IMR-90 (cell line): ENCODE measurements at regions not wholly inside any gene's neighbourhood (a gene's known extent, or its start where the extent isn't known, plus 50 kb on each side); places are given as distances from the start of the nearest gene placed in this dataset.

ENCODE experiments used
- ATAC-seq: fragments of 200-7000 bp; cut with Tn5 transposase; 2 replicates; pipeline ENCODE4 v1.9.1; 2020; ENCODE audit warnings: low read depth, mild to moderate bottlenecking, moderate library complexity
- BruUV-seq: library from RNA; stranded (reverse); fragments of 400-500 nt; replicated peaks from 2 replicates; lab custom pipeline; 2021; lab: Mats Ljungman, UMichigan
- CTCF ChIA-PET: fragments of 300-600 bp; formaldehyde crosslinking; extraction: SDS; loops from one replicate; lab custom pipeline; 2021; ENCODE audit warnings: antibody characterized with exemption; lab: Yijun Ruan, JAX
- POLR2A ChIA-PET: fragments of 300-600 bp; sonication (Branson Sonifier 250); formaldehyde crosslinking; loops from one replicate; lab custom pipeline; 2022; ENCODE audit warnings: antibody characterized with exemption; ENCODE audit not compliant: unreplicated experiment; lab: Charles Lee
- DNase-seq: peaks from one replicate; pipeline ENCODE4 v3.0.0; 2013
- H2AFZ ChIP-seq: replicated peaks from 2 replicates; pipeline ENCODE3; 2013; ENCODE audit warnings: low read length, mild to moderate bottlenecking; ENCODE audit not compliant: poor library complexity
- H2AK5ac ChIP-seq: 2 replicates; pipeline ENCODE4 v1.6.1; 2013; ENCODE audit warnings: low read depth, low read length, inconsistent platforms
- H2AK9ac ChIP-seq: replicated peaks from 2 replicates; pipeline ENCODE3; 2013; ENCODE audit warnings: mild to moderate bottlenecking, low read depth, low read length, moderate library complexity; ENCODE audit not compliant: poor library complexity
- H2BK120ac ChIP-seq: 2 replicates; pipeline ENCODE4 v1.6.1; 2013; ENCODE audit warnings: low read depth, low read length, inconsistent platforms
- H2BK15ac ChIP-seq: 3 replicates; pipeline ENCODE4 v1.6.1; 2013; ENCODE audit warnings: low read depth, low read length, inconsistent platforms
- H2BK20ac ChIP-seq: 2 replicates; pipeline ENCODE4 v1.6.1; 2013; ENCODE audit warnings: low read depth, mild to moderate bottlenecking, inconsistent platforms, low read length, moderate library complexity
- H2BK5ac ChIP-seq: 2 replicates; pipeline ENCODE4 v1.6.1; 2013; ENCODE audit warnings: mild to moderate bottlenecking, low read depth, low read length, inconsistent platforms; ENCODE audit not compliant: poor library complexity, severe bottlenecking
- H3K14ac ChIP-seq: replicated peaks from 2 replicates; pipeline ENCODE4 v1.6.1; 2013; ENCODE audit warnings: low read depth, low read length, inconsistent platforms
- H3K18ac ChIP-seq: 2 replicates; pipeline ENCODE4 v1.6.1; 2013; ENCODE audit warnings: low read depth, low read length, control low read depth
- H3K23ac ChIP-seq: 2 replicates; pipeline ENCODE4 v1.6.1; 2013; ENCODE audit warnings: low read depth, low read length, inconsistent platforms
- H3K27ac ChIP-seq: 2 replicates; pipeline ENCODE4 v1.5.1; 2013; ENCODE audit warnings: mild to moderate bottlenecking, control low read depth, low read length; ENCODE audit not compliant: insufficient read depth
- H3K27me3 ChIP-seq: 2 replicates; pipeline ENCODE4 v1.6.1; 2013; ENCODE audit warnings: low read length; ENCODE audit not compliant: control insufficient read depth, insufficient read depth
- H3K36me3 ChIP-seq: 2 replicates; pipeline ENCODE4 v1.6.1; 2013; ENCODE audit warnings: low read length, mixed read lengths; ENCODE audit not compliant: control insufficient read depth, insufficient read depth
- H3K4ac ChIP-seq: 2 replicates; pipeline ENCODE4 v1.6.1; 2013; ENCODE audit warnings: low read depth, low read length, inconsistent platforms
- H3K4me1 ChIP-seq: 2 replicates; pipeline ENCODE4 v1.6.1; 2013; ENCODE audit warnings: low read length, mixed read lengths; ENCODE audit not compliant: control insufficient read depth, insufficient read depth
- H3K4me2 ChIP-seq: 2 replicates; pipeline ENCODE4 v1.6.1; 2013; ENCODE audit warnings: low read depth, mild to moderate bottlenecking, control low read depth, low read length, moderate library complexity
- H3K4me3 ChIP-seq: 2 replicates; pipeline ENCODE4 v1.5.1; 2013; ENCODE audit warnings: low read depth, mild to moderate bottlenecking, control low read depth, low read length, moderate library complexity; ENCODE audit not compliant: insufficient read depth
- H3K56ac ChIP-seq: 2 replicates; pipeline ENCODE4 v1.6.1; 2013; ENCODE audit warnings: low read length, inconsistent platforms; ENCODE audit not compliant: insufficient read depth; ENCODE audit errors: extremely low read depth
- H3K79me1 ChIP-seq, 2 experiments: 2 replicates each; pipeline ENCODE4 v1.6.1; 2013; ENCODE audit warnings: low read length in 2 of 2, inconsistent platforms in 1 of 2, low read depth in 1 of 2
- H3K9ac ChIP-seq: 2 replicates; pipeline ENCODE4 v1.6.1; 2013; ENCODE audit warnings: low read depth, low read length, control low read depth
- H3K9me1 ChIP-seq: 2 replicates; pipeline ENCODE4 v1.6.1; 2013; ENCODE audit warnings: low read length, inconsistent platforms; ENCODE audit not compliant: insufficient read depth
- H3K9me3 ChIP-seq: 2 replicates; pipeline ENCODE4 v1.6.1; 2013; ENCODE audit warnings: low read length; ENCODE audit not compliant: control insufficient read depth, insufficient read depth
- H4K20me1 ChIP-seq: 2 replicates; pipeline ENCODE4 v1.6.1; 2013; ENCODE audit warnings: low read length, inconsistent platforms; ENCODE audit not compliant: insufficient read depth
- H4K5ac ChIP-seq: 2 replicates; pipeline ENCODE4 v1.6.1; 2013; ENCODE audit warnings: mild to moderate bottlenecking, low read depth, low read length, control low read depth
- H4K8ac ChIP-seq, 2 experiments: 2 replicates each; pipeline ENCODE4 v1.6.1; 2013; ENCODE audit warnings: low read depth in 2 of 2, low read length in 2 of 2, control low read depth in 1 of 2, inconsistent platforms in 1 of 2
- H4K91ac ChIP-seq: 2 replicates; pipeline ENCODE4 v1.6.1; 2013; ENCODE audit warnings: low read depth, low read length, inconsistent platforms; ENCODE audit not compliant: insufficient read depth
- BHLHE40 ChIP-seq: fragments of 150-350 bp; IDR thresholded peaks from 2 replicates; pipeline ENCODE4 v1.6.1; 2016; ENCODE audit warnings: mild to moderate bottlenecking, low read depth, low read length
- CHD1 ChIP-seq: IDR thresholded peaks from 2 replicates; pipeline ENCODE4 v1.6.1; 2012; ENCODE audit warnings: low read depth, low read length, improper control_type of control experiment
- MAZ ChIP-seq: IDR thresholded peaks from 2 replicates; pipeline ENCODE4 v1.6.1; 2012; ENCODE audit warnings: low read depth, mild to moderate bottlenecking, low read length, improper control_type of control experiment, moderate library complexity, borderline replicate concordance
- MXI1 ChIP-seq: IDR thresholded peaks from 2 replicates; pipeline ENCODE4 v1.6.1; 2012; ENCODE audit warnings: low read depth, mild to moderate bottlenecking, low read length, moderate library complexity, borderline replicate concordance
- POLR2A ChIP-seq: IDR thresholded peaks from 2 replicates; pipeline ENCODE4 v1.6.1; 2012; ENCODE audit warnings: mild to moderate bottlenecking, low read depth, low read length
- RCOR1 ChIP-seq: IDR thresholded peaks from 2 replicates; pipeline ENCODE4 v1.6.1; 2012; ENCODE audit warnings: mild to moderate bottlenecking, low read length, improper control_type of control experiment; ENCODE audit not compliant: insufficient replicate concordance
- RFX5 ChIP-seq: IDR thresholded peaks from 2 replicates; pipeline ENCODE4 v1.8.0; 2012; ENCODE audit warnings: low read depth, mild to moderate bottlenecking, low read length, moderate library complexity
- SMC3 ChIP-seq: fragments of 150-350 bp; IDR thresholded peaks from 2 replicates; pipeline ENCODE4 v1.6.1; 2016; ENCODE audit warnings: low read depth, mild to moderate bottlenecking, antibody characterized with exemption, low read length, moderate library complexity
- WGBS, 2 experiments: methylation state at CpG; one replicate each; pipeline versions ENCODE4 v1.1.5 to v1.1.7; 2013; ENCODE audit warnings: missing lambda C conversion rate in 2 of 2; ENCODE audit not compliant: insufficient read length in 1 of 2; ENCODE audit errors: extremely low coverage in 2 of 2; 5-methylcytosine and 5-hydroxymethylcytosine counted together
- dilution Hi-C: fragments of 300-500 bp; cut with HindIII; formaldehyde crosslinking; loops from one replicate; pipeline ENCODE4 v1.14.3; 2018; ENCODE audit warnings: low sequenced_read_pairs; ENCODE audit not compliant: unreplicated experiment
- in situ Hi-C: fragments of 300-500 bp; cut with MboI; formaldehyde crosslinking; loops from 3 replicates; pipeline ENCODE4 v1.14.3; 2019; ENCODE audit warnings: low sequenced_read_pairs, inconsistent platforms, mixed read lengths
- intact Hi-C: fragments of 100-400 bp; cut with micrococcal nuclease; formaldehyde crosslinking; loops from 2 replicates; pipeline ENCODE4 v1.10.0; 2022
- TF ChIP-seq, protein P1 (sequence below): fragments of 150-350 bp; IDR thresholded peaks from 2 replicates; pipeline ENCODE4 v1.6.1; 2017; ENCODE audit warnings: mild to moderate bottlenecking, antibody characterized with exemption, low read length, low read depth
- TF ChIP-seq, protein P2 (sequence below): conservative IDR thresholded peaks from 2 replicates; pipeline ENCODE4 v1.5.1; 2012; ENCODE audit warnings: mild to moderate bottlenecking, low read depth, low read length, improper control_type of control experiment

DNA sequence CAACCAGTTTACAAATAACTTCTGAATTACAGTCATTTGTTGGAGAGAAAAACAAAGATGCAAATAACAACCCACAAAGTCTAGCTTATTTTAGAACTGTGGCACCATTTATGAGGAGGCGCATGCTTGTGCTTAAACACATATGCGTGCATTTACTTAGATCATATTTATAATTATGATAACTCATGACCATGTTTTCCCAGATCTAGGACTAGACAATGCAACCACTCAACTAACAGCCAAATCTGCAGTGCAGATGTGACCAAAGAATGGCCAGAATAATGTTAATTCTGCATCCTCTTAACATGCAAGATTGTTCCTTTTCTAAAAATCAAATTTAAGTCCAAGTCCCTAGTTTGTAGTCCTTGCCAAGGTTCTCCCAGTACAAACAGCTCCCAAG lies 167.3 kb upstream of the FST start:
- H4K5ac ChIP-seq = no peak overlapping the region
- no TSS peak for BruUV-seq
- CTCF ChIA-PET = interaction anchor here (0.6 to 1.2 kb wide), 3 partner anchors 8 to 504 kb away, joined by 3 to 5 read pairs (median 3); no protein-coding TSS in a partner anchor
- H2AK9ac ChIP-seq = no peak overlapping the region
- no peak overlapping the region for H2AFZ ChIP-seq
- no peak for TF ChIP-seq RFX5
- TF ChIP-seq, protein P1, sequence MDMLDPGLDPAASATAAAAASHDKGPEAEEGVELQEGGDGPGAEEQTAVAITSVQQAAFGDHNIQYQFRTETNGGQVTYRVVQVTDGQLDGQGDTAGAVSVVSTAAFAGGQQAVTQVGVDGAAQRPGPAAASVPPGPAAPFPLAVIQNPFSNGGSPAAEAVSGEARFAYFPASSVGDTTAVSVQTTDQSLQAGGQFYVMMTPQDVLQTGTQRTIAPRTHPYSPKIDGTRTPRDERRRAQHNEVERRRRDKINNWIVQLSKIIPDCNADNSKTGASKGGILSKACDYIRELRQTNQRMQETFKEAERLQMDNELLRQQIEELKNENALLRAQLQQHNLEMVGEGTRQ = no peak
- no peak for TF ChIP-seq MXI1
- no peak for TF ChIP-seq POLR2A
- TF ChIP-seq, protein P2, sequence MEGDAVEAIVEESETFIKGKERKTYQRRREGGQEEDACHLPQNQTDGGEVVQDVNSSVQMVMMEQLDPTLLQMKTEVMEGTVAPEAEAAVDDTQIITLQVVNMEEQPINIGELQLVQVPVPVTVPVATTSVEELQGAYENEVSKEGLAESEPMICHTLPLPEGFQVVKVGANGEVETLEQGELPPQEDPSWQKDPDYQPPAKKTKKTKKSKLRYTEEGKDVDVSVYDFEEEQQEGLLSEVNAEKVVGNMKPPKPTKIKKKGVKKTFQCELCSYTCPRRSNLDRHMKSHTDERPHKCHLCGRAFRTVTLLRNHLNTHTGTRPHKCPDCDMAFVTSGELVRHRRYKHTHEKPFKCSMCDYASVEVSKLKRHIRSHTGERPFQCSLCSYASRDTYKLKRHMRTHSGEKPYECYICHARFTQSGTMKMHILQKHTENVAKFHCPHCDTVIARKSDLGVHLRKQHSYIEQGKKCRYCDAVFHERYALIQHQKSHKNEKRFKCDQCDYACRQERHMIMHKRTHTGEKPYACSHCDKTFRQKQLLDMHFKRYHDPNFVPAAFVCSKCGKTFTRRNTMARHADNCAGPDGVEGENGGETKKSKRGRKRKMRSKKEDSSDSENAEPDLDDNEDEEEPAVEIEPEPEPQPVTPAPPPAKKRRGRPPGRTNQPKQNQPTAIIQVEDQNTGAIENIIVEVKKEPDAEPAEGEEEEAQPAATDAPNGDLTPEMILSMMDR = no peak
- TF ChIP-seq MAZ = no peak
- TF ChIP-seq BHLHE40 = no peak
- TF ChIP-seq SMC3 = no peak
- no peak for TF ChIP-seq RCOR1
- no peak for TF ChIP-seq CHD1
- no peak overlapping the region for H3K27ac ChIP-seq
- H3K4me2 ChIP-seq = no peak overlapping the region
- no peak overlapping the region for H3K18ac ChIP-seq
- dilution Hi-C loops = no loop called here
- H4K91ac ChIP-seq = no peak overlapping the region
- H3K4ac ChIP-seq = no peak overlapping the region
- no peak overlapping the region for H3K4me3 ChIP-seq
- no peak overlapping the region for H4K8ac ChIP-seq
- H3K56ac ChIP-seq = no peak overlapping the region
- no CpG with 5 or more reads among the region's 2 CpGs for WGBS, 2 experiments
- H2BK20ac ChIP-seq = no peak overlapping the region
- H2BK15ac ChIP-seq = no peak overlapping the region
- no peaks in the 10 kb centered on the region for H4K20me1 ChIP-seq
- no peak overlapping the region for H2AK5ac ChIP-seq
- H3K9me3 ChIP-seq = peaks cover 3% of the 10 kb centered on the region; the same call in 1 of the 2 replicates
- no peaks in the 10 kb centered on the region for H3K36me3 ChIP-seq
- POLR2A ChIA-PET = no interaction called here
- DNase-seq (no peak), ATAC-seq (no peak)
- in situ Hi-C loops = no loop called here
- H2BK120ac ChIP-seq = no peak overlapping the region
- no peaks in the 10 kb centered on the region for H3K4me1 ChIP-seq
- intact Hi-C loops = no loop called here
- no peaks in the 10 kb centered on the region for H3K9me1 ChIP-seq
- no peak overlapping the region for H2BK5ac ChIP-seq
- H3K27me3 ChIP-seq = no peaks in the 10 kb centered on the region
- no peak overlapping the region for H3K14ac ChIP-seq
- H3K9ac ChIP-seq = no peak overlapping the region
- H3K79me1 ChIP-seq = no peaks in the 10 kb centered on the region
- H3K23ac ChIP-seq = no peak overlapping the region
